Left kidney (tissue), 1 donor: ENCODE measurements at regions not wholly inside any gene's neighbourhood (a gene's known extent, or its start where the extent isn't known, plus 50 kb on each side); places are given as distances from the start of the nearest gene placed in this dataset.
"Not testable (repeated sequence)": the region's sequence is repeated elsewhere in the genome, so short reads cannot be mapped to it uniquely, and the experiment has no call there.

Experiments used
- DNase-seq: peaks from one replicate; pipeline ENCODE4 v3.0.0-alpha.2; 2013

- no peak for DNase-seq
Measured at GRCh38 chr5:53368516-53368915, 111.9 kb upstream of the FST start.

- no peak for DNase-seq
Measured at GRCh38 chr5:53368966-53369605, 111.3 kb upstream of the FST start.

- DNase-seq: no peak
Measured at GRCh38 chr5:53369681-53370080, 110.7 kb upstream of the FST start.

GRCh38 chr5:53373451-53374158, 106.8 kb upstream of the FST start:
- DNase-seq: no peak

GRCh38 chr5:53376853-53377252, 103.6 kb upstream of the FST start:
- DNase-seq: no peak

GRCh38 chr5:53378190-53378589, 102.2 kb upstream of the FST start:
- DNase-seq: no peak

GRCh38 chr5:53378590-53379247, 101.7 kb upstream of the FST start:
- no peak for DNase-seq

GRCh38 chr5:53386341-53386740, 94.1 kb upstream of the FST start:
- no peak for DNase-seq

- DNase-seq: no peak
Measured at GRCh38 chr5:53389093-53389492, 91.3 kb upstream of the FST start.

GRCh38 chr5:53392073-53392472, 88.4 kb upstream of the FST start:
- DNase-seq: no peak

- DNase-seq: no peak
Measured at GRCh38 chr5:53394808-53395207, 85.6 kb upstream of the FST start.

GRCh38 chr5:53397141-53397757, 83.2 kb upstream of the FST start:
- no peak for DNase-seq

- DNase-seq: no peak
Measured at GRCh38 chr5:53397845-53398244, 82.6 kb upstream of the FST start.

GRCh38 chr5:53399926-53400697, 80.3 kb upstream of the FST start:
- DNase-seq: no peak

- DNase-seq: no peak
Measured at GRCh38 chr5:53403291-53403690, 77.1 kb upstream of the FST start.

GRCh38 chr5:53403758-53404157, 76.7 kb upstream of the FST start:
- no peak for DNase-seq

GRCh38 chr5:53405396-53405795, 75.0 kb upstream of the FST start:
- DNase-seq: no peak

GRCh38 chr5:53406630-53407316, 73.7 kb upstream of the FST start:
- no peak for DNase-seq

GRCh38 chr5:53407373-53407772, 73.1 kb upstream of the FST start:
- DNase-seq: no peak

GRCh38 chr5:53411388-53411787, 69.0 kb upstream of the FST start:
- DNase-seq: no peak

- DNase-seq: not testable (repeated sequence)
Measured at GRCh38 chr5:53412499-53412898, 67.9 kb upstream of the FST start.
